ENCODE measurements at regions not wholly inside any gene's neighbourhood (a gene's known extent, or its start where the extent isn't known, plus 50 kb on each side); places are given as distances from the start of the nearest gene placed in this dataset.

DNA sequence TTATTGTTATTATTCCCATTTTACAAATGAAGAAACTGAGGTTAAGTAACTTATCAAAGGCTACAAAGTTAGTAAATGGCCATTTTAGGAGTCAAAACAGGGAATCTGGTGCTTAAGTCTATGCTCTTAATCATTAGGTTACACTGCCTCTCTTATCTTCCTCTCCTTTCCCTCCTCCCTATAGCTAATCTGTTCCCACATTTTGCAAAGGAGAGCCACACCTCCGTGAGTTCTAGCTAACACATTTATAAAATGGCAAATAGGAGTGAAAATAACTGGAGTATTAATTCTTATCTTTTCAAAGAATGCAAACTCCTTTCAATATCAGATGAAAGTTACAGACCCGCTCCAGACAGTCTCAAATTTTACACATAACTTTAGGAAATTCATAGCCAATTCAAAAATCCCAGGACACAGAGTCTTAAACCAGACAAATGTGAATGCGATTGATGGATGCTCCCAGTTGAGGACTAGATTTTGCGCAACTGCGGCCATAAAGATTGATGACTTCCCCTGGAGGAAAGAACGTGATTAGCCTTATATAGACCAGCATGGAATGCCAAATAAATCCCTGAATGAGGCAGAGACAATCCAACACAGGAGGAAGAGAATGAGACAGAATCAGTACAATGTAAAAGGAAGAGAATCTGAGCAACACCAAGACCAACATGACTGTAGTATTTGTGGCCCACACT, 225.0 kb upstream of the ARID2 start:
- DNase-seq (ENCODE audit: low spot score in 2 of 2): no peak
- WGBS, 2 donors: 71 to 79% methylated on average over 6 of the region's 6 CpGs
- H3K9me3 ChIP-seq: no peaks in the 10 kb centered on the region
- no peaks in the 10 kb centered on the region for H3K27me3 ChIP-seq
- no peak for TF ChIP-seq EP300 (IDR thresholded peaks at IDR 0.05)
- no peak for TF ChIP-seq POLR2A (IDR thresholded peaks at IDR 0.05)
- TF ChIP-seq, protein P1, sequence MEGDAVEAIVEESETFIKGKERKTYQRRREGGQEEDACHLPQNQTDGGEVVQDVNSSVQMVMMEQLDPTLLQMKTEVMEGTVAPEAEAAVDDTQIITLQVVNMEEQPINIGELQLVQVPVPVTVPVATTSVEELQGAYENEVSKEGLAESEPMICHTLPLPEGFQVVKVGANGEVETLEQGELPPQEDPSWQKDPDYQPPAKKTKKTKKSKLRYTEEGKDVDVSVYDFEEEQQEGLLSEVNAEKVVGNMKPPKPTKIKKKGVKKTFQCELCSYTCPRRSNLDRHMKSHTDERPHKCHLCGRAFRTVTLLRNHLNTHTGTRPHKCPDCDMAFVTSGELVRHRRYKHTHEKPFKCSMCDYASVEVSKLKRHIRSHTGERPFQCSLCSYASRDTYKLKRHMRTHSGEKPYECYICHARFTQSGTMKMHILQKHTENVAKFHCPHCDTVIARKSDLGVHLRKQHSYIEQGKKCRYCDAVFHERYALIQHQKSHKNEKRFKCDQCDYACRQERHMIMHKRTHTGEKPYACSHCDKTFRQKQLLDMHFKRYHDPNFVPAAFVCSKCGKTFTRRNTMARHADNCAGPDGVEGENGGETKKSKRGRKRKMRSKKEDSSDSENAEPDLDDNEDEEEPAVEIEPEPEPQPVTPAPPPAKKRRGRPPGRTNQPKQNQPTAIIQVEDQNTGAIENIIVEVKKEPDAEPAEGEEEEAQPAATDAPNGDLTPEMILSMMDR (IDR thresholded peaks at IDR 0.05): no peak
- H3K36me3 ChIP-seq: no peaks in the 10 kb centered on the region
- no peak overlapping the region for H3K27ac ChIP-seq
- H3K4me1 ChIP-seq: no peaks in the 10 kb centered on the region
- H3K4me3 ChIP-seq: no peak overlapping the region

DNA sequence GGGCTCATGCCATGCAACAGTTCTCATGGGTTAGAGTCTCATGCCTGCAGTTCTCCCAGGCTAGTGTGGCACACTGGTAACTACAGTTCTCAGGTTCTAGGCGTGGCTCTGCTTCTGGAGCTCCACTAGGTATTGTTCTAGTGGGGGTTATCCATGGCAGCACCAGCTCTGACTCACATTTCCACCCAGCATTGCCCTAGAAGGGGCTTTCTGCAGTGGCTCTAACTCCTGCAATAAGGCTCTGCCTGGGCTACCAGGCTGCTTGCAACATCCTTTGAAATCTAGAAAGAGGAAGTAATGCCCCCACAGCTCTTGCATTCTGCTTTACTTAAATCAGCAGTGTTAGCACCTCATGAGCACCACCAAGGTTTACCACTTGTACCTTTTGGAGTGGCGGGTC, 220.3 kb upstream of the ARID2 start:
- H3K27me3 ChIP-seq: no peaks in the 10 kb centered on the region
- no peak for DNase-seq (ENCODE audit: low spot score in 2 of 2)
- H3K27ac ChIP-seq: no peak overlapping the region
- TF ChIP-seq POLR2A (IDR thresholded peaks at IDR 0.05): no peak
- TF ChIP-seq, protein P1 (IDR thresholded peaks at IDR 0.05): no peak
- TF ChIP-seq EP300 (IDR thresholded peaks at IDR 0.05): no peak
- 64 to 83% methylated on average over 1 to 2 of the region's 2 CpGs for WGBS, 2 donors
- no peaks in the 10 kb centered on the region for H3K4me1 ChIP-seq
- H3K9me3 ChIP-seq: no peaks in the 10 kb centered on the region
- no peak overlapping the region for H3K4me3 ChIP-seq
- H3K36me3 ChIP-seq: no peaks in the 10 kb centered on the region

DNA sequence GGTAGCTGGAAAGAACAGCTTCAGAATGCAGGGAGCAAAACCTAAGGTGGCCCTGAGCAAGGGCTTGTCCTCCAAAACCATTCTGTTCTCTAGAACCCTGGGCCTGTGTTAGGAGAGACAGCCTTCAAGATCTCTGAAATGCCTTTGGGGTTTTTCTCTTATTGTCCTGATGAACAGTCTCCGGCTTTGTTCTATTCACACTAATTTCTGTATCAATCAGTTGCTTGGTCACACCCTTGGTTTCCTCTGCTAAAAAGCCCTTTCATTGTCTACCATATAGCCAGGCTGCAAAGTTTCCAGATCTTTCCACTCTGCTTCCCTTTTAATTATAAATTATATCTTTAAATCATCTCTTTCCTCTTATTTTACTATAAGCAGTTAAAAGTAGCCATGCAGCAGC, 219.9 kb upstream of the ARID2 start:
- Histone ChIP-seq H3K4me1 (no peaks in the 10 kb centered on the region), H3K27ac (no peak overlapping the region), H3K4me3 (no peak overlapping the region), H3K27me3 (no peaks in the 10 kb centered on the region), H3K9me3 (no peaks in the 10 kb centered on the region), H3K36me3 (no peaks in the 10 kb centered on the region)
- no peak for TF ChIP-seq POLR2A (IDR thresholded peaks at IDR 0.05)
- TF ChIP-seq, protein P1 (IDR thresholded peaks at IDR 0.05): no peak
- no peak for TF ChIP-seq EP300 (IDR thresholded peaks at IDR 0.05)
- no peak for DNase-seq (ENCODE audit: low spot score in 2 of 2)
- 95% methylated on average over 1 of the region's 1 CpG; no CpG with 5 or more reads in 1 of the 2 donors for WGBS, 2 donors

DNA sequence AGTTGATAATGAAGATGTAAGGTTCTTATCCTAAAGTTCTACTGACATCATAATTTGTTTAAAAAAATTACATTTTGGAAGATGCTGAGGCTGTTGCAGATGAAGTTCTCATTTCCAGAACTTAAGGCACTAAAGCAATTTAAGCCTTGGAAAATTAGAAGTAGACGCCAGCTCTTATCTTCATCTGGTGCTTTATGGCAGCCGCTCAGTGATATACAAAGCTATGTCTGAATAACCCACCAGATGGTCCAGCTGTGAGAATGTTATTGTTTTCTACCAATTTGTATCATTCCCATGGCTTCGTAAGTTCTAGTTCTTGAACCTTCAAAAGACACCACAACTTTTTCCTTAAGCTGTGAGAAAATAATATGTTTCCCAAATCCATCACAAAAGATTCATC, 212.1 kb upstream of the ARID2 start:
- no peaks in the 10 kb centered on the region for H3K9me3 ChIP-seq
- 88% methylated on average over 3 of the region's 3 CpGs for WGBS, 2 donors
- no peaks in the 10 kb centered on the region for H3K4me1 ChIP-seq
- H3K27me3 ChIP-seq: no peaks in the 10 kb centered on the region
- no peak for DNase-seq (ENCODE audit: low spot score in 2 of 2)
- no peak overlapping the region for H3K27ac ChIP-seq
- no peak overlapping the region for H3K4me3 ChIP-seq
- H3K36me3 ChIP-seq: no peaks in the 10 kb centered on the region
- no peak for TF ChIP-seq EP300 (IDR thresholded peaks at IDR 0.05)
- no peak for TF ChIP-seq POLR2A (IDR thresholded peaks at IDR 0.05)

DNA sequence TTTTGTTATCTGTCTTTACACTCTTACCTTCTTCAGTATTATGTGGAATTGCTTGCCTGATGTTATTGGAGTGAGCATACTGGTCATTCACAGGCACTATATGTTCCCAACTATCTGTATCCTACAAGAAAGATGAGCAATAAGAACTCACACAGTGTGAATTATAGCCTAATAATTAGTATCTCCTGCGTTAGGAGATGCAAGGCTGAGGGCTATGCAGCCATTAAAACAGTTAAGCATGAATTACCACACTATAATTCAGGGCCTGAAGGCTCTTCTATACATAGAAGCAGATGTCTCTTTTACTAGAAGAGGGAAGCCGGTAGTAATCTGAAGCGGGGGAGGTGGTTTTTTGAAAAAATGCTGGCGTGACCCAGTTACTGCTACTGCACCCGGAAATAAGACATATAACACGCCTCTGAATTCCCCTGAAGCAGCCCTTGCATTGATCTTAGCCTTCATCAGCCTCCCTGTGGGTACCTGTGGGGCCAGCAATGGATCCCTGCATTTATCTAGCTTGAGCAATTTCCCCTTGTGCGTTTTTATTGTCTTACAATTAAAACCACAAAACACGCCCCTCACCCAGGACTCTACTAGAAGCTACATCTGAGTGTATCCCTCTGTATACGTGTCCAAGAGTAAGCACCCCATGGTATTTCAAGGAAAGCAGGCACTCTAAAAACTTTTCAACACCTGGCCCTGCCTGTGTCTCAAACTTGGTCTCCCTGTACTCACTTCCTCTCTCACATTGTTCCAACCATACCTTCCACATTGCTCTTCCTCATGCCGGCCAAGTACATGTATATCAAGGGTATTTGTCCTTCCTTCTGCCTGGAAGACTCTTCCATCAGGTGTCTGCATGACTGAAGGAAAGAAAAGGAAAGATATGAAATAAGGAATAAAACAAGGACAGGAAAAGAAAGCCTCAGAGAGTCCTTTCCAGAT, 210.9 kb upstream of the ARID2 start:
- no peaks in the 10 kb centered on the region for H3K27me3 ChIP-seq
- WGBS, 2 donors: 53 to 54% methylated on average over 10 of the region's 10 CpGs
- no peak for TF ChIP-seq EP300 (IDR thresholded peaks at IDR 0.05)
- TF ChIP-seq POLR2A (IDR thresholded peaks at IDR 0.05): no peak
- TF ChIP-seq, protein P1 (IDR thresholded peaks at IDR 0.05): no peak
- peaks cover 0 to 6% (median 0%) of the 10 kb centered on the region in 4 donors for H3K9me3 ChIP-seq
- H3K27ac ChIP-seq: no peak overlapping the region
- no peaks in the 10 kb centered on the region for H3K4me1 ChIP-seq
- DNase-seq (ENCODE audit: low spot score in 2 of 2): no peak
- no peaks in the 10 kb centered on the region for H3K36me3 ChIP-seq
- no peak overlapping the region for H3K4me3 ChIP-seq

All from tibial nerve (tissue), 4 donors.